ENCODE measurements at regions not wholly inside any gene's neighbourhood (a gene's known extent, or its start where the extent isn't known, plus 50 kb on each side); places are given as distances from the start of the nearest gene placed in this dataset.

DNA sequence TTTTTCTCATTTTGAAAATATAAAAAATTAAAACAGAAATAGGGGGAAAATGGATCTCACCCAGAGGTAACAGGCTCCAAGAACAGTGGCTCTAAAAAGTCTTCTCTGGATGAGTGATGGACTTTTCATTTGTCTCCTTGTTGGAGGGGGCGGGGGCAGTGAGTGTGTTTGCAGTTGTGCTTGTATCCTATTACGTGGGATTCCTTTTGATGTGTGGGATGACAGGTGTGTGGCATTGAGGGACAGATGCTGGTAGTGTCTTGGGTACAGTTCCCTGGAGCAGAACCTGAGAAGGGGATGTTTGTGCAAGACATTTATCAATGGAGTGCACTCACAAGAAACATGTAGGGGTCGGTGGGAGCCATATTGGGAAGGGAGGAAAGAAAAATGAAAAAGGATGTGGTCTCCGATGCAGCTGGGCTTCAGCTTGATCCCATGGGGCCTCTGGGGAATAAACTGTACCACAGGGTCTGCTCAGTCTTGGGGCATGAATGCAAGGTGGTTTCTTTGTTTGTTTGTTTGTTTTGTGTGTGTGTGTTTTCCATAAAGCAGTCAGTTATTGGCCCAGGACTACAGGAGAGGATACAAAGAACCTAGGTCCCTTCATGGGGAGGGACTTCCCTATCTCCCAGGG lies 120.0 kb upstream of the SLC35G4 start:
- TF ChIP-seq POLR2A (IDR thresholded peaks at IDR 0.05; ENCODE audit: low read depth, low read length), result no peak
- TF ChIP-seq POLR2AphosphoS5 (IDR thresholded peaks at IDR 0.05; ENCODE audit: low read depth, low read length), result no peak
- TF ChIP-seq SPI1 (IDR thresholded peaks at IDR 0.05; ENCODE audit: low read depth, low read length), result no peak
- no peak for TF ChIP-seq TAF1 (IDR thresholded peaks at IDR 0.05; ENCODE audit: low read depth, low read length)

Measured in GM12891 (cell line).